ENCODE measurements at regions not wholly inside any gene's neighbourhood (a gene's known extent, or its start where the extent isn't known, plus 50 kb on each side); places are given as distances from the start of the nearest gene placed in this dataset.
"Not testable (repeated sequence)": the region's sequence is repeated elsewhere in the genome, so short reads cannot be mapped to it uniquely, and the experiment has no call there.

- Mint-ChIP-seq H3K27me3 (ENCODE audit: insufficient read depth, unreplicated experiment) (peaks cover 17% of the 10 kb centered on the region), H3K9me3 (ENCODE audit: unreplicated experiment) (no peaks in the 10 kb centered on the region), H3K4me3 (ENCODE audit: unreplicated experiment) (no peak overlapping the region), H3K4me1 (ENCODE audit: low read depth, unreplicated experiment) (no peaks in the 10 kb centered on the region), H3K36me3 (ENCODE audit: insufficient read depth, unreplicated experiment) (no peaks in the 10 kb centered on the region), H3K27ac (ENCODE audit: unreplicated experiment) (no peak overlapping the region)
- H3K27me3 ChIP-seq (replicated peaks; ENCODE audit: control insufficient read depth, insufficient read depth, low read length): no peaks in the 10 kb centered on the region
- ChIA-PET POLR2A (no interaction called here), CTCF (no interaction called here)
- H3K36me3 ChIP-seq (ENCODE audit: control insufficient read depth, insufficient read depth, low read length): no peaks in the 10 kb centered on the region
- H3K9me3 ChIP-seq: no peaks in the 10 kb centered on the region
- no peak for TF ChIP-seq CTCF (IDR thresholded peaks at IDR 0.05; ENCODE audit: insufficient read depth in 1 of 2, low read depth in 1 of 2, low read length in 1 of 2, severe bottlenecking in 1 of 2, unreplicated experiment in 1 of 2)
- no peaks in the 10 kb centered on the region for H3K4me1 ChIP-seq
- no peak overlapping the region for H3K4me3 ChIP-seq (ENCODE audit: low read depth, low read length)
- no TSS peak for BruUV-seq (replicated peaks)
- no peak for DNase-seq
- intact Hi-C loops (cut with micrococcal nuclease; ENCODE audit: unreplicated experiment): no loop called here
These were observed 267.0 kb downstream of the NUF2 start for GRCh38 chr1:163588796-163589195.

GRCh38 chr1:163589735-163590134 is 268.0 kb downstream of the NUF2 start:
- no peaks in the 10 kb centered on the region for H3K9me3 ChIP-seq
- no peaks in the 10 kb centered on the region for H3K36me3 ChIP-seq (ENCODE audit: control insufficient read depth, insufficient read depth, low read length)
- no TSS peak for BruUV-seq (replicated peaks)
- H3K27ac Mint-ChIP-seq (ENCODE audit: unreplicated experiment): no peak overlapping the region
- no peaks in the 10 kb centered on the region for H3K9me3 Mint-ChIP-seq (ENCODE audit: unreplicated experiment)
- H3K4me3 ChIP-seq (ENCODE audit: low read depth, low read length): no peak overlapping the region
- H3K27me3 Mint-ChIP-seq (ENCODE audit: insufficient read depth, unreplicated experiment): peaks cover 17% of the 10 kb centered on the region
- DNase-seq: no peak
- no peaks in the 10 kb centered on the region for H3K4me1 ChIP-seq
- no peaks in the 10 kb centered on the region for H3K27me3 ChIP-seq (replicated peaks; ENCODE audit: control insufficient read depth, insufficient read depth, low read length)
- no peak overlapping the region for H3K4me3 Mint-ChIP-seq (ENCODE audit: unreplicated experiment)
- H3K4me1 Mint-ChIP-seq (ENCODE audit: low read depth, unreplicated experiment): no peaks in the 10 kb centered on the region
- intact Hi-C loops (cut with micrococcal nuclease; ENCODE audit: unreplicated experiment): no loop called here
- TF ChIP-seq CTCF (IDR thresholded peaks at IDR 0.05; ENCODE audit: insufficient read depth in 1 of 2, low read depth in 1 of 2, low read length in 1 of 2, severe bottlenecking in 1 of 2, unreplicated experiment in 1 of 2): no peak
- ChIA-PET CTCF (no interaction called here), POLR2A (no interaction called here)
- H3K36me3 Mint-ChIP-seq (ENCODE audit: insufficient read depth, unreplicated experiment): no peaks in the 10 kb centered on the region

- H3K36me3 ChIP-seq (ENCODE audit: control insufficient read depth, insufficient read depth, low read length); BruUV-seq (replicated peaks); H3K9me3 Mint-ChIP-seq (ENCODE audit: unreplicated experiment); H3K9me3 ChIP-seq; H3K4me1 ChIP-seq; intact Hi-C loops (cut with micrococcal nuclease; ENCODE audit: unreplicated experiment); DNase-seq; CTCF ChIA-PET; H3K4me3 ChIP-seq (ENCODE audit: low read depth, low read length); H3K4me3 Mint-ChIP-seq (ENCODE audit: unreplicated experiment); POLR2A ChIA-PET; H3K36me3 Mint-ChIP-seq (ENCODE audit: insufficient read depth, unreplicated experiment); H3K4me1 Mint-ChIP-seq (ENCODE audit: low read depth, unreplicated experiment); H3K27me3 ChIP-seq (replicated peaks; ENCODE audit: control insufficient read depth, insufficient read depth, low read length); H3K27ac Mint-ChIP-seq (ENCODE audit: unreplicated experiment): not testable (repeated sequence)
- H3K27me3 Mint-ChIP-seq (ENCODE audit: insufficient read depth, unreplicated experiment): peaks cover 17% of the 10 kb centered on the region
These were observed 269.4 kb downstream of the NUF2 start for GRCh38 chr1:163591131-163591530.

- H3K4me3 Mint-ChIP-seq (ENCODE audit: unreplicated experiment); H3K36me3 ChIP-seq (ENCODE audit: control insufficient read depth, insufficient read depth, low read length); POLR2A ChIA-PET; H3K4me1 Mint-ChIP-seq (ENCODE audit: low read depth, unreplicated experiment); H3K4me3 ChIP-seq (ENCODE audit: low read depth, low read length); H3K27ac Mint-ChIP-seq (ENCODE audit: unreplicated experiment); intact Hi-C loops (cut with micrococcal nuclease; ENCODE audit: unreplicated experiment); H3K4me1 ChIP-seq; H3K9me3 ChIP-seq; H3K27me3 ChIP-seq (replicated peaks; ENCODE audit: control insufficient read depth, insufficient read depth, low read length); CTCF ChIA-PET; DNase-seq; BruUV-seq (replicated peaks); H3K36me3 Mint-ChIP-seq (ENCODE audit: insufficient read depth, unreplicated experiment); H3K9me3 Mint-ChIP-seq (ENCODE audit: unreplicated experiment): not testable (repeated sequence)
- H3K27me3 Mint-ChIP-seq (ENCODE audit: insufficient read depth, unreplicated experiment): peaks cover 15% of the 10 kb centered on the region
These were observed 270.9 kb downstream of the NUF2 start for GRCh38 chr1:163592623-163593022.

GRCh38 chr1:163596106-163596505 is 274.4 kb downstream of the NUF2 start:
- H3K4me3 Mint-ChIP-seq (ENCODE audit: unreplicated experiment); H3K4me3 ChIP-seq (ENCODE audit: low read depth, low read length); DNase-seq; H3K4me1 ChIP-seq; BruUV-seq (replicated peaks); H3K27me3 ChIP-seq (replicated peaks; ENCODE audit: control insufficient read depth, insufficient read depth, low read length); H3K36me3 ChIP-seq (ENCODE audit: control insufficient read depth, insufficient read depth, low read length); H3K36me3 Mint-ChIP-seq (ENCODE audit: insufficient read depth, unreplicated experiment); H3K9me3 Mint-ChIP-seq (ENCODE audit: unreplicated experiment); H3K27ac Mint-ChIP-seq (ENCODE audit: unreplicated experiment); intact Hi-C loops (cut with micrococcal nuclease; ENCODE audit: unreplicated experiment); H3K9me3 ChIP-seq; H3K4me1 Mint-ChIP-seq (ENCODE audit: low read depth, unreplicated experiment); POLR2A ChIA-PET: not testable (repeated sequence)
- peaks cover 21% of the 10 kb centered on the region for H3K27me3 Mint-ChIP-seq (ENCODE audit: insufficient read depth, unreplicated experiment)
- CTCF ChIA-PET: interaction anchor here (0.7 kb wide), 1 partner anchor 1604 kb away, joined by 3 read pairs; no protein-coding TSS in a partner anchor
